ENCODE measurements at regions not wholly inside any gene's neighbourhood (a gene's known extent, or its start where the extent isn't known, plus 50 kb on each side); places are given as distances from the start of the nearest gene placed in this dataset.

DNA sequence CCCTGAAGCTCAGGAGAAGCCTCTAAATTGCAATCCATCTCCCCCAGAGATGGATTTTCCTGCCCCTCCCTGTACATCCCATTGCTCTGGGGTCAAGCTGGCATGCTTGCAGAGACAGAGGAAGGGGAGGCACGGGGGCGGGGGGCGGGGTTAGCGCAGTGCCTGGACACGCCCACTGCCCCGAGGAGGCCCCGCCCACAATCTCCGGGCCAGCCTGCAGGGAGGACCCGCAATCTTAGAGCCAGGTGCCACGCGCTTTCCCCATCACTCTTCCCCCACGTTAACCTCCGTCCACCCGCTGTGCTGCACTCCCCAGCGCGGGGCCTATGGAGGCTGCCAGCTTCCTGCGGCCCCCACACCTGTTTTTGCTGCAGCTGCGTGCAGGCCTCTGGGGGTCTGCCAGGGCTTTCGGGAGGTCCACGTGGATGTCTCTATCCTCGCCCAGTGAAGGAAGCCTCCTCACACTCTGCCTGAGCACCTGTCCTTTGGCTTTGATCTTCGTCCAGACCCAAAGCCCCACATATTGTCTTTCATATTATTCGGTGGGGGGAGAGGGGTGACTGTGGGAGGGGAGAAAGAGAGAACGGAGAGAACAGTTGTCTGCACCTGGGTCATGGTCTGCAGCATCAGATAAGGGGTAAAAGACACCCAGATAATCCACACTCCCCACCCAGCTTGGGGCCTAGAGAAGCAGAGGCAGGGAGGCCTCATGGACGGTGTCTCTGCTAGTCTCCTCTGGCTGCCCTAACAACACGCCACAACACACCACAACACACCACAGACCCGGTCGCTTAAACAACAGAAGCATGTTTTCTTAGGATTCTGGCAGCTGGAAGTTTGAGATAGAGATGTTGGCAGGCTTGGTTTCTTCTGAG lies 118.0 kb upstream of the MEF2A start:
- no peak for TF ChIP-seq POLR2AphosphoS5 (IDR thresholded peaks at IDR 0.05; ENCODE audit: low read depth, low read length)
- TF ChIP-seq POLR2A (IDR thresholded peaks at IDR 0.05; ENCODE audit: low read depth, low read length) = no peak
- TF ChIP-seq PAX5 (IDR thresholded peaks at IDR 0.05; ENCODE audit: insufficient read depth, low read length, severe bottlenecking) = no peak
